PC-3 (cell line): ENCODE measurements at regions not wholly inside any gene's neighbourhood (a gene's known extent, or its start where the extent isn't known, plus 50 kb on each side); places are given as distances from the start of the nearest gene placed in this dataset.

Experiments
- CTCF ChIP-seq: fragments of 300-600 bp; sonication (generic); conservative IDR thresholded peaks from 2 replicates; pipeline ENCODE4 v1.5.1; 2017; ENCODE audit warnings: antibody characterized with exemption, low read depth, mild to moderate bottlenecking, low read length
- EZH2 ChIP-seq: fragments of 300-600 bp; sonication (generic); IDR thresholded peaks from one replicate; pipeline ENCODE4 v1.6.1; 2017; ENCODE audit warnings: antibody characterized with exemption, mild to moderate bottlenecking, low read length; ENCODE audit not compliant: unreplicated experiment
- EZH2phosphoT487 ChIP-seq: fragments of 300-600 bp; sonication (generic); IDR thresholded peaks from 2 replicates; pipeline ENCODE4 v1.6.1; 2018; ENCODE audit warnings: mild to moderate bottlenecking, antibody characterized with exemption, low read length, borderline replicate concordance

DNA sequence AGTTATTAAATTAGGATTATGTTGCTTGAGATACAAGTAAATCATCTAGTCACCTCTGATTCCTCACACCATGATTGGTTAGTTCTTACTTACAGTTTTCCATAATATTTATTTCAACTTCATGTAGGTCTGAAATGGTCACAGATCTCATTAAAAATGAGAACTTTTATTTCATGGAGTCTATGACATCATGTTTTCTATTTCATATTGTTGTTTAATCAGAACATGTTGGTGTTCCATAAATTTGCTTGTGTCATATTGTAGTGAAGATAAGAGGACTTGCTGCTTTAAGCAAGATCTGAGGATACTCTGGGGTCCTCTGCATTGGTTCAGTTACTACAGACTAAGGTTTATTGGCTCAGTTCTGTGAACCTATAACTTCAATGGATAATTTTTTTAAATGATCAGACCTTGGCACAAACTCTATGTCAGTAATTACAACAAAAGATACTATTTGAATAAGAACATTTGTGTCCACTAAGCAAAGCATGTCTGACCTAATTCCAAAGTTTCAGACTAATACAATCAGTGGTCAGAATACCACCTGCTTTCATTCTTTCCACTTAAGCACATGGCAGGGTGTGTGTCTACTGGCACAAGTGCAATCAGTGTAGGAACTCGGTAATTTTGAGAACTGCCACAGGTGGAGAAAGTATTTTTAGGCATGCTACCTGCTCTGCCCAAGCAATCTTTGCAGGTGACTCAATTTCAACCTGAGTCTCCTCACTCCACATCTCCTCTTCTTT, 68.5 kb downstream of the CCDC71L start:
- TF ChIP-seq CTCF (no peak), EZH2 (no peak), EZH2phosphoT487 (no peak)
